Liver (tissue), 8 donors: ENCODE measurements at regions not wholly inside any gene's neighbourhood (a gene's known extent, or its start where the extent isn't known, plus 50 kb on each side); places are given as distances from the start of the nearest gene placed in this dataset.

Experiments used
- DNase-seq: peaks from one replicate; pipeline ENCODE4 v3.0.0-alpha.2; 2017; ENCODE audit warnings: low spot score
- H3K27ac ChIP-seq, 2 donors: one replicate each; pipeline ENCODE4 v1.7.0; 2013; ENCODE audit warnings: inconsistent platforms in 2 of 2, low read length in 2 of 2, control low read depth in 1 of 2, low read depth in 1 of 2, mild to moderate bottlenecking in 1 of 2
- H3K27me3 ChIP-seq, 4 donors: one replicate each; pipeline versions ENCODE4 v1.6.1 to v1.7.0; 2013; ENCODE audit warnings: low read length in 3 of 4, inconsistent platforms in 1 of 4, mild to moderate bottlenecking in 1 of 4, moderate library complexity in 1 of 4; ENCODE audit not compliant: control insufficient read depth in 4 of 4, insufficient read depth in 4 of 4
- H3K36me3 ChIP-seq, 4 donors: one replicate each; pipeline versions ENCODE4 v1.6.1 to v1.7.0; 2013; ENCODE audit warnings: low read length in 3 of 4, mild to moderate bottlenecking in 3 of 4, low read depth in 1 of 4, moderate library complexity in 1 of 4; ENCODE audit not compliant: control insufficient read depth in 4 of 4, insufficient read depth in 3 of 4
- H3K4me1 ChIP-seq, 4 donors: one replicate each; pipeline versions ENCODE4 v1.6.1 to v1.7.0; 2013; ENCODE audit warnings: low read length in 3 of 4, mild to moderate bottlenecking in 3 of 4, moderate library complexity in 1 of 4; ENCODE audit not compliant: control insufficient read depth in 4 of 4, insufficient read depth in 4 of 4
- H3K4me3 ChIP-seq, 3 donors: one replicate each; pipeline versions ENCODE4 v1.6.1 to v1.7.0; 2013; ENCODE audit warnings: low read length in 3 of 3, control low read depth in 1 of 3, low read depth in 1 of 3, mild to moderate bottlenecking in 1 of 3
- H3K9ac ChIP-seq, 2 donors: one replicate each; pipeline ENCODE4 v1.7.0; 2013; ENCODE audit warnings: low read length in 2 of 2, mild to moderate bottlenecking in 2 of 2, moderate library complexity in 2 of 2, control low read depth in 1 of 2, low read depth in 1 of 2
- H3K9me3 ChIP-seq, 4 donors: one replicate each; pipeline versions ENCODE4 v1.6.1 to v1.7.0; 2013; ENCODE audit warnings: low read length in 3 of 4; ENCODE audit not compliant: control insufficient read depth in 4 of 4
- ATF3 ChIP-seq: IDR thresholded peaks from 2 replicates; pipeline ENCODE4 v1.6.1; 2016; ENCODE audit warnings: antibody characterized with exemption
- CTCF ChIP-seq: fragments of 150-350 bp; IDR thresholded peaks from 2 replicates; pipeline ENCODE4 v1.5.1; 2017; ENCODE audit warnings: improper control_type of control experiment, low read depth, low read length; ENCODE audit not compliant: missing input control
- EGR1 ChIP-seq, 2 donors: IDR thresholded peaks; 2 replicates each; pipeline ENCODE4 v1.6.1; 2016 to 2018; ENCODE audit warnings: antibody characterized with exemption in 2 of 2, low read depth in 2 of 2
- FOXA1 ChIP-seq: IDR thresholded peaks from 2 replicates; pipeline ENCODE4 v1.6.1; 2016; ENCODE audit warnings: antibody characterized with exemption
- FOXA2 ChIP-seq: IDR thresholded peaks from 2 replicates; pipeline ENCODE4 v1.6.1; 2016; ENCODE audit warnings: antibody characterized with exemption
- GABPA ChIP-seq, 2 donors: IDR thresholded peaks in 1 of 2; conservative IDR thresholded peaks in 1 of 2; 2 replicates each; pipeline ENCODE4 v1.6.1; 2016; ENCODE audit warnings: antibody characterized with exemption in 2 of 2, mild to moderate bottlenecking in 1 of 2, moderate library complexity in 1 of 2
- HNF4A ChIP-seq, 2 donors: conservative IDR thresholded peaks; 2 replicates each; pipeline ENCODE4 v1.6.1; 2016; ENCODE audit warnings: antibody characterized with exemption in 2 of 2, mild to moderate bottlenecking in 2 of 2
- HNF4G ChIP-seq: IDR thresholded peaks from 2 replicates; pipeline ENCODE4 v1.6.1; 2016; ENCODE audit warnings: antibody characterized with exemption
- JUND ChIP-seq, 2 donors: IDR thresholded peaks; 2 replicates each; pipeline ENCODE4 v1.6.1; 2016; ENCODE audit warnings: antibody characterized with exemption in 2 of 2
- NR2F2 ChIP-seq: IDR thresholded peaks from 2 replicates; pipeline ENCODE4 v1.6.1; 2016; ENCODE audit warnings: antibody characterized with exemption
- RAD21 ChIP-seq, 2 donors: IDR thresholded peaks; 2 replicates each; pipeline ENCODE4 v1.6.1; 2016; ENCODE audit warnings: antibody characterized with exemption in 2 of 2, mild to moderate bottlenecking in 2 of 2
- RXRA ChIP-seq, 2 donors: IDR thresholded peaks; 2 replicates each; pipeline ENCODE4 v1.6.1; 2017 to 2018; ENCODE audit warnings: antibody characterized with exemption in 2 of 2, mild to moderate bottlenecking in 1 of 2
- SP1 ChIP-seq: IDR thresholded peaks from 2 replicates; pipeline ENCODE4 v1.6.1; 2018; ENCODE audit warnings: antibody characterized with exemption, mild to moderate bottlenecking
- TAF1 ChIP-seq: conservative IDR thresholded peaks from 2 replicates; pipeline ENCODE4 v1.6.1; 2016; ENCODE audit warnings: antibody characterized with exemption, mild to moderate bottlenecking
- YY1 ChIP-seq: IDR thresholded peaks from 2 replicates; pipeline ENCODE4 v1.6.1; 2016; ENCODE audit warnings: antibody characterized with exemption, mild to moderate bottlenecking
- WGBS: extraction: QIAGEN DNeasy Blood & Tissue Kit; methylation state at CpG from one replicate; pipeline ENCODE4 v1.1.7; 2013; 5-methylcytosine and 5-hydroxymethylcytosine counted together
- TF ChIP-seq, protein P1 (sequence below): IDR thresholded peaks from 2 replicates; pipeline ENCODE4 v1.6.1; 2016; ENCODE audit warnings: antibody characterized with exemption
- TF ChIP-seq, protein P2 (sequence below): IDR thresholded peaks from 2 replicates; pipeline ENCODE4 v1.6.1; 2016; ENCODE audit warnings: antibody characterized with exemption, mild to moderate bottlenecking
- TF ChIP-seq, protein P3 (sequence below): IDR thresholded peaks from 2 replicates; pipeline ENCODE4 v1.6.1; 2016; ENCODE audit warnings: antibody characterized with exemption
- donor health status: healthy.
- donor health status: healthy.
- donor health status: healthy.
- donor health status: healthy.
- donor health status: healthy.

DNA sequence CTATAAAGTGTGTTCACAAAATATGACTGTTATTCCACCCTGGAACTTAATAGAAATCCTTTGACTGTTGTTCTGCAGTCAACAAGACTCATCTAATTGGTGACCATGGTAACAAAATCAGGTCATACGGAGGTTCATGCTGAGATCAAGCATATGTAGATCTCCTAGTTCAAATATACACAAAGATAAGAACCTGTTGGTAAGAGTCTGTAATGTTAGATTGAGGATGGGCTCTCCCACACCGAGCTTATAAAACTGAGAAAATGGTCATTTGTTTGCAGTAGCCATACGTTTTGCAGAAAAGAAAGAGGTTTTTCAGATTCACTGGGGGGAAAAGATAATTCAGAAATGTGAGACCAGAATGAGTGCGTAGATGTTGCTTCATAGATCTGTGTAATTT is 468.1 kb downstream of the RPS6KC1 start:
- H3K27ac ChIP-seq, result no peak overlapping the region
- no peak overlapping the region for H3K4me3 ChIP-seq

More for the DNA sequence above, 468.1 kb downstream of the RPS6KC1 start:
- H3K27me3 ChIP-seq, result peaks cover 0 to 3% (median 0%) of the 10 kb centered on the region in 4 donors
- 33% methylated on average over 4 of the region's 4 CpGs for WGBS
- H3K4me1 ChIP-seq, result no peaks in the 10 kb centered on the region
- no peak overlapping the region for H3K9ac ChIP-seq
- DNase-seq, result no peak
- H3K9me3 ChIP-seq, result peaks cover 0 to 14% (median 1%) of the 10 kb centered on the region in 4 donors
- no peaks in the 10 kb centered on the region for H3K36me3 ChIP-seq
- no peak for TF ChIP-seq FOXA2
- no peak for TF ChIP-seq SP1
- TF ChIP-seq, protein P1, sequence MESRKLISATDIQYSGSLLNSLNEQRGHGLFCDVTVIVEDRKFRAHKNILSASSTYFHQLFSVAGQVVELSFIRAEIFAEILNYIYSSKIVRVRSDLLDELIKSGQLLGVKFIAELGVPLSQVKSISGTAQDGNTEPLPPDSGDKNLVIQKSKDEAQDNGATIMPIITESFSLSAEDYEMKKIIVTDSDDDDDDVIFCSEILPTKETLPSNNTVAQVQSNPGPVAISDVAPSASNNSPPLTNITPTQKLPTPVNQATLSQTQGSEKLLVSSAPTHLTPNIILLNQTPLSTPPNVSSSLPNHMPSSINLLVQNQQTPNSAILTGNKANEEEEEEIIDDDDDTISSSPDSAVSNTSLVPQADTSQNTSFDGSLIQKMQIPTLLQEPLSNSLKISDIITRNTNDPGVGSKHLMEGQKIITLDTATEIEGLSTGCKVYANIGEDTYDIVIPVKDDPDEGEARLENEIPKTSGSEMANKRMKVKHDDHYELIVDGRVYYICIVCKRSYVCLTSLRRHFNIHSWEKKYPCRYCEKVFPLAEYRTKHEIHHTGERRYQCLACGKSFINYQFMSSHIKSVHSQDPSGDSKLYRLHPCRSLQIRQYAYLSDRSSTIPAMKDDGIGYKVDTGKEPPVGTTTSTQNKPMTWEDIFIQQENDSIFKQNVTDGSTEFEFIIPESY, result no peak
- no peak for TF ChIP-seq NR2F2
- no peak for TF ChIP-seq RAD21 (IDR thresholded peaks at IDR 0.05)
- TF ChIP-seq, protein P2, sequence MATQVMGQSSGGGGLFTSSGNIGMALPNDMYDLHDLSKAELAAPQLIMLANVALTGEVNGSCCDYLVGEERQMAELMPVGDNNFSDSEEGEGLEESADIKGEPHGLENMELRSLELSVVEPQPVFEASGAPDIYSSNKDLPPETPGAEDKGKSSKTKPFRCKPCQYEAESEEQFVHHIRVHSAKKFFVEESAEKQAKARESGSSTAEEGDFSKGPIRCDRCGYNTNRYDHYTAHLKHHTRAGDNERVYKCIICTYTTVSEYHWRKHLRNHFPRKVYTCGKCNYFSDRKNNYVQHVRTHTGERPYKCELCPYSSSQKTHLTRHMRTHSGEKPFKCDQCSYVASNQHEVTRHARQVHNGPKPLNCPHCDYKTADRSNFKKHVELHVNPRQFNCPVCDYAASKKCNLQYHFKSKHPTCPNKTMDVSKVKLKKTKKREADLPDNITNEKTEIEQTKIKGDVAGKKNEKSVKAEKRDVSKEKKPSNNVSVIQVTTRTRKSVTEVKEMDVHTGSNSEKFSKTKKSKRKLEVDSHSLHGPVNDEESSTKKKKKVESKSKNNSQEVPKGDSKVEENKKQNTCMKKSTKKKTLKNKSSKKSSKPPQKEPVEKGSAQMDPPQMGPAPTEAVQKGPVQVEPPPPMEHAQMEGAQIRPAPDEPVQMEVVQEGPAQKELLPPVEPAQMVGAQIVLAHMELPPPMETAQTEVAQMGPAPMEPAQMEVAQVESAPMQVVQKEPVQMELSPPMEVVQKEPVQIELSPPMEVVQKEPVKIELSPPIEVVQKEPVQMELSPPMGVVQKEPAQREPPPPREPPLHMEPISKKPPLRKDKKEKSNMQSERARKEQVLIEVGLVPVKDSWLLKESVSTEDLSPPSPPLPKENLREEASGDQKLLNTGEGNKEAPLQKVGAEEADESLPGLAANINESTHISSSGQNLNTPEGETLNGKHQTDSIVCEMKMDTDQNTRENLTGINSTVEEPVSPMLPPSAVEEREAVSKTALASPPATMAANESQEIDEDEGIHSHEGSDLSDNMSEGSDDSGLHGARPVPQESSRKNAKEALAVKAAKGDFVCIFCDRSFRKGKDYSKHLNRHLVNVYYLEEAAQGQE, result no peak
- TF ChIP-seq RXRA (IDR thresholded peaks at IDR 0.05), result no peak
- no peak for TF ChIP-seq GABPA (IDR thresholded peaks at IDR 0.05 in 1 of 2, conservative IDR thresholded peaks at IDR 0.05 in 1 of 2)
- no peak for TF ChIP-seq TAF1
- no peak for TF ChIP-seq ATF3
- no peak for TF ChIP-seq CTCF
- TF ChIP-seq YY1, result no peak
- TF ChIP-seq JUND (IDR thresholded peaks at IDR 0.05), result no peak
- no peak for TF ChIP-seq EGR1 (IDR thresholded peaks at IDR 0.05; ENCODE audit: low read depth in 2 of 2)
- TF ChIP-seq FOXA1, result no peak
- no peak for TF ChIP-seq HNF4A (conservative IDR thresholded peaks at IDR 0.05)
- TF ChIP-seq, protein P3, sequence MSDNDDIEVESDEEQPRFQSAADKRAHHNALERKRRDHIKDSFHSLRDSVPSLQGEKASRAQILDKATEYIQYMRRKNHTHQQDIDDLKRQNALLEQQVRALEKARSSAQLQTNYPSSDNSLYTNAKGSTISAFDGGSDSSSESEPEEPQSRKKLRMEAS, result no peak
- TF ChIP-seq HNF4G, result no peak
